NCI-H446 treated with DMSO at 0.1 percent for 48 hours (cell line): ENCODE measurements at regions not wholly inside any gene's neighbourhood (a gene's known extent, or its start where the extent isn't known, plus 50 kb on each side); places are given as distances from the start of the nearest gene placed in this dataset.
"Not testable (repeated sequence)": the region's sequence is repeated elsewhere in the genome, so short reads cannot be mapped to it uniquely, and the experiment has no call there.

Experiments
- DNase-seq: peaks from one replicate; lab custom pipeline; 2025; lab: John Stamatoyannopoulos, UW

- DNase-seq, result no peak
Observed at GRCh38 chr2:84373391-84373790, 85.7 kb downstream of the SUCLG1 start.

GRCh38 chr2:84362541-84362940 is 96.5 kb downstream of the SUCLG1 start:
- no peak for DNase-seq

- DNase-seq, result peak; percentile 88
Observed at GRCh38 chr2:84338069-84338468, 121.0 kb downstream of the SUCLG1 start.

- no peak for DNase-seq
Observed at GRCh38 chr2:84327645-84328249, 131.3 kb downstream of the SUCLG1 start.

- DNase-seq, result no peak
Observed at GRCh38 chr2:84326831-84327432, 132.1 kb downstream of the SUCLG1 start.

GRCh38 chr2:84323890-84324289 is 135.2 kb downstream of the SUCLG1 start:
- no peak for DNase-seq

GRCh38 chr2:84320940-84321339 is 138.1 kb downstream of the SUCLG1 start:
- DNase-seq, result no peak

- no peak for DNase-seq
Observed at GRCh38 chr2:84319581-84319980, 139.5 kb downstream of the SUCLG1 start.

- no peak for DNase-seq
Observed at GRCh38 chr2:84317135-84317534, 141.9 kb downstream of the SUCLG1 start.

- peak; percentile 42 for DNase-seq
Observed at GRCh38 chr2:84314901-84315330, 144.2 kb downstream of the SUCLG1 start.

GRCh38 chr2:84314250-84314649 is 144.8 kb downstream of the SUCLG1 start:
- no peak for DNase-seq

GRCh38 chr2:84309281-84309680 is 149.8 kb downstream of the SUCLG1 start:
- DNase-seq, result no peak

GRCh38 chr2:84306361-84306760 is 152.7 kb downstream of the SUCLG1 start:
- no peak for DNase-seq

GRCh38 chr2:84302513-84303412 is 156.3 kb downstream of the SUCLG1 start:
- peak; percentile 26 for DNase-seq

- no peak for DNase-seq
Observed at GRCh38 chr2:84301717-84302116, 157.4 kb downstream of the SUCLG1 start.

- DNase-seq, result no peak
Observed at GRCh38 chr2:84300696-84301029, 158.4 kb downstream of the SUCLG1 start.

GRCh38 chr2:84300001-84300695 is 158.9 kb downstream of the SUCLG1 start:
- not testable (repeated sequence) for DNase-seq

- DNase-seq, result no peak
Observed at GRCh38 chr2:84299211-84299775, 159.8 kb downstream of the SUCLG1 start.

- DNase-seq, result no peak
Observed at GRCh38 chr2:84297155-84297554, 161.9 kb downstream of the SUCLG1 start.

- no peak for DNase-seq
Observed at GRCh38 chr2:84293791-84294380, 165.2 kb downstream of the SUCLG1 start.

- no peak for DNase-seq
Observed at GRCh38 chr2:84292545-84292944, 166.5 kb downstream of the SUCLG1 start.

- no peak for DNase-seq
Observed at GRCh38 chr2:84290537-84290936, 168.5 kb downstream of the SUCLG1 start.
